Omental fat pad (tissue), 3 donors: ENCODE measurements at regions not wholly inside any gene's neighbourhood (a gene's known extent, or its start where the extent isn't known, plus 50 kb on each side); places are given as distances from the start of the nearest gene placed in this dataset.

ENCODE experiments used
- ATAC-seq: fragments of 150-250 bp; one replicate; pipeline ENCODE4 v1.9.1; 2016; ENCODE audit warnings: mild to moderate bottlenecking, moderate library complexity; ENCODE audit not compliant: low FRiP score
- DNase-seq: peaks from one replicate; pipeline ENCODE4 v3.0.0-alpha.2; 2019; ENCODE audit warnings: low spot score
- TF ChIP-seq, protein P1 (sequence below), 3 donors: fragments of 450-650 bp; IDR thresholded peaks; one replicate each; pipeline ENCODE4 v1.5.1; 2016 to 2017; ENCODE audit warnings: antibody characterized with exemption in 3 of 3, mild to moderate bottlenecking in 3 of 3, moderate library complexity in 2 of 3

DNA sequence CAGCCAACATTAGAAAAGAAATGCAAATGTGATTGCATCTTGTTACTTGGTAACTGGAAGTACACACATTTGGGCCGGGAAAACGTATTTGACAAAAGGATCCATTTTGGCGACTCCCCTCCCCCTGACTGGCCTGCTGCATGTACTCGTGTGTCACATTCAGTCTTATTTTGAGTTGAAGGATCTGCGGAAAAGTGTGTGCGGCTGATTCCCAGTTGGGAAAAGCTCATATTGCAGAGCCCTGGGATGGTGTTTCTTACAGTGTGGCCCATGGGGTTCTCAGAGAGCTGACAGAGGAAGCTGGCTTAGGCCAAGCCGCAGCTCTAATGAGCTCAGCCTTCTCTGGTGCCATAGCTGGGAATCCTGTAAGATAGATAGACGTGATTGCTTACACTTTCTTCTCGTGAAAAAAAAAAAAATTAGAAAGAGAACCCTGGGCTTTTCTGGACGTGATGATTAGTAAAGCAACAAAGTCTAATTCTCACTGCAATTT lies 170.3 kb upstream of the ARGLU1 start:
- TF ChIP-seq, protein P1, sequence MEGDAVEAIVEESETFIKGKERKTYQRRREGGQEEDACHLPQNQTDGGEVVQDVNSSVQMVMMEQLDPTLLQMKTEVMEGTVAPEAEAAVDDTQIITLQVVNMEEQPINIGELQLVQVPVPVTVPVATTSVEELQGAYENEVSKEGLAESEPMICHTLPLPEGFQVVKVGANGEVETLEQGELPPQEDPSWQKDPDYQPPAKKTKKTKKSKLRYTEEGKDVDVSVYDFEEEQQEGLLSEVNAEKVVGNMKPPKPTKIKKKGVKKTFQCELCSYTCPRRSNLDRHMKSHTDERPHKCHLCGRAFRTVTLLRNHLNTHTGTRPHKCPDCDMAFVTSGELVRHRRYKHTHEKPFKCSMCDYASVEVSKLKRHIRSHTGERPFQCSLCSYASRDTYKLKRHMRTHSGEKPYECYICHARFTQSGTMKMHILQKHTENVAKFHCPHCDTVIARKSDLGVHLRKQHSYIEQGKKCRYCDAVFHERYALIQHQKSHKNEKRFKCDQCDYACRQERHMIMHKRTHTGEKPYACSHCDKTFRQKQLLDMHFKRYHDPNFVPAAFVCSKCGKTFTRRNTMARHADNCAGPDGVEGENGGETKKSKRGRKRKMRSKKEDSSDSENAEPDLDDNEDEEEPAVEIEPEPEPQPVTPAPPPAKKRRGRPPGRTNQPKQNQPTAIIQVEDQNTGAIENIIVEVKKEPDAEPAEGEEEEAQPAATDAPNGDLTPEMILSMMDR (IDR thresholded peaks at IDR 0.05): no peak
- ATAC-seq (no peak), DNase-seq (no peak)

DNA sequence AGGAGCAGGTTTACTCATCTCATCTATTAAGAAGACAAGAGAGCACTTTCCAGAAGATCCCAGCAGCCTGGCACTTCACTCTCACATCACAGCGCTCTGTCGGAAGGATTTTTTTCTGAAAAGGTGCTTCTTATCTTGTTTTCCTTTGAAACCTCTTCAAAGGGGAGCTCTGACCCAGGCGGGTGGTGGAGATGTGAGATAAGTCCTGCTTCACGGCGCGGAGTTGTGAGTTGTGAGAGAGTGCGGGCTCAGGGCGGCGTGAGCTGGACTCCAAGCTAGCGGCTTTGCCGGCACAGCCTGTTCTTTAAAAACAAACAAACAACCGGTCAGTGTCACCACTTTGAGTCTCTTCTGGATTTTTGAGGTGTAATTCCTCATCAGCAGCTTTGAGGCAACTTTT lies 169.0 kb upstream of the ARGLU1 start:
- TF ChIP-seq, protein P1 (IDR thresholded peaks at IDR 0.05): no peak
- ATAC-seq (no peak), DNase-seq (no peak)

DNA sequence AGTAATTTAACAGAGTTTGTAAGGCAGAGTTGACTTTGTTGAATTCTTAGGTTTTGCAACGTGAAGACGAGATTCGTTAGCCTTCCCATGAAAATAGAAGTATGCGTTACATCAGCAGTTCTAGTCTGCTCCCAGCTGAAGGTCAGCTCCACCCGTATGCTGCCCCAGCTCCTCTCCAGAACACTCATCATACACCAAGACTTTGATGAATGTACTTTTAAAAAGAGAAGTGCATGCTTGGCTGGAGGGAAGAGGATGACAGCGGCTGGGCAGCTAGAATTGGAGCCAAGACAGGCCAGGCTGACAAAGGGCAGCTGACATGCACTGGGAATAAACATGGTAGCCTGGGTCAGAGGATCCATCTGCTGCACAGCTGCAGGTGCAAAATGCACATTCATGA lies 166.3 kb upstream of the ARGLU1 start:
- TF ChIP-seq, protein P1 (IDR thresholded peaks at IDR 0.05): no peak
- no peak for DNase-seq
- no peak for ATAC-seq

DNA sequence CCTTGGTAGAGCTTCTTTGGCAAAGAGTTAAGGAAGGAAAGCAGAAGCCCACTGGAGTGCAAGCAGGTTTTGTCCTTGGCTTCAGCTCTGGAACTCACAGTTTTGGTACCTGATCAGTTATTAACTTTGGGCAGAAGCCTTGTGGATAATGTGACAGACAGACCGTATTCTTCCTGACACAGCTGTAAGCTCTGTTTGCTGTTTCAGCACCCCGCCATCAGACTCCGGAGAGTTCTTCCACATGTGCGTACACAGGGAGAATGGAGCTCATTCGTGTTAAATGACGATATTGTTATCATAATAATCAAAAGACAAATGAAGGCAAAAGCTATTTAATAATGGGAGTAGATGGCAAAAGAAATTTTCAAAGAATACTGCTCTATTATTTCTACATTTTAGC lies 155.1 kb upstream of the ARGLU1 start:
- DNase-seq: no peak
- ATAC-seq: no peak
- TF ChIP-seq, protein P1 (IDR thresholded peaks at IDR 0.05): no peak

DNA sequence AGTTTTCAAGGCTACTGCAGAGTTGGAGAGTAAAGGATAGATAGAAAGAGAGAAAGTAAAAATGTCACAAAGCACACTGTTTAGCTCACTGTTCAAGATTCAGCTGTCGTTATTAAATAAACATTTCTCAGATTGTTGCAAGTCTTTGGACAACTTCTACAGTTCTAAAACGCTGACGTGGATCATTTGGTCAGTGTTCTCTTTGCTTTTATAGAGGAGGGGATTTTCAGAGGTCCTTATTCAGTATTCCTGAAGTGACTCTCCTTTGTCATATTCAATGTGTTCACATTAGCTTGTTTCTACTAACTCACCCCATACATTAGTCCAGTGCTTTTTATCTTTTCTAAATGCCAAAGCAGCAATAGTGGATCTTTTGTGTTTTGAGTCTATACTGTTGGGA lies 154.7 kb upstream of the ARGLU1 start:
- TF ChIP-seq, protein P1 (IDR thresholded peaks at IDR 0.05): no peak

DNA sequence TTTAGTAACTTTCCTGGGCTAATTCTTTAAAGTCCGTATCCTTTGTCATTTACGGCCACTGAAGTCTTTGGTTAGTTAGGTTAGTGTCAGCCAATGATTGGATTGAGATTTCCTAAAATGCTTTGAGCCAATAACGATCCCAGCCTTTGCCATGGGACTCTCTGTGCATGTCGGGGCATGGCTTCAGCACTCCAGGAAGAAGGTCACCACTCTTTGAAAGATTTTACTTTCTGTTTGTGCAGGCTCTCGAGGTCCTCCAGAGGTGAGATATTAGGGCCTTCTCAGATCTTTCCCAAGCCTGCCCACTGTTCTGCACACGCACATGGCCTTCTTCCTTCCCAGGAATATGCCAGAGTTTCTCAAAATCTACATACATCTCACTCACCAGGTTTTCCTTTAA lies 153.7 kb upstream of the ARGLU1 start:
- ATAC-seq: no peak
- DNase-seq: no peak
- TF ChIP-seq, protein P1 (IDR thresholded peaks at IDR 0.05): no peak

More for the DNA sequence above, 154.7 kb upstream of the ARGLU1 start:
- ATAC-seq: no peak
- DNase-seq: no peak

DNA sequence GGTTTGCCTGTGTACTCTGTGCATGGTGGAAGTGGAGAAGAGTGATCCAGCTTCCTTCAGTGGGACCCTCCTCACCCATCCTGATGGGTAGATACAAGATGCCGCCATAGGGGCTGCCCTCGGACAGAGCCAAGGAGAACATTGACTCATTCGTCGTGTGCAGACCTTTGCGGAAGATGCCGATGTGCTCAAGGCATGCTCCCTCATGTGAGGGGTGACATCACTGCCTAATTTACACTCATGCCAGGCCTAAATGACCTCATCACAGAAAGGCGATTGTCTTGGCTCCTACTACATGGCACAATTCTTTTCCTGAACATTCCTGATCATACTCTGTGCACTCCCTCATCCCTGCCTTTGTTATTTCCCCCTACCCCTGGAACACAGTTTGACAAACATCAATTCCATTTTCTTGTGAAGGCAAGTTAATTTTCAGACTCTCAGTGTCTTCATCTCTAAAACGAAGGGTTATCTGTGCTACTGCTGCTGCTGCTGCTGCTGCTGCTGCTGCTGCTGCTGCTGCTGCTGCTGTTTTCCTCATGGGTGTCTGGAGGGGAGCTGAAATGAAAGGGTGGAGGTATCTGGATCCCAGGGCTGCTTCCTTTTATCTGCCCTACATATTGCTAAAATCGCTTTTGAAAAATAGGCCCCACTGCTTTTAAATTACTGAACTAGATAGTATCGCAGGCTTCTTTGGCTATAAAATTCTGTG lies 146.5 kb upstream of the ARGLU1 start:
- DNase-seq (no peak), ATAC-seq (peak; percentile 32)
- TF ChIP-seq, protein P1 (IDR thresholded peaks at IDR 0.05): no peak
